Panc1 (cell line): ENCODE measurements at regions not wholly inside any gene's neighbourhood (a gene's known extent, or its start where the extent isn't known, plus 50 kb on each side); places are given as distances from the start of the nearest gene placed in this dataset.

Source experiments
- ATAC-seq: fragments of 200-7000 bp; cut with Tn5 transposase; 2 replicates; pipeline ENCODE4 v1.9.1; 2020; ENCODE audit warnings: mild to moderate bottlenecking, moderate library complexity
- BruUV-seq: library from RNA; stranded (reverse); fragments of 400-500 nt; replicated peaks from 2 replicates; lab custom pipeline; 2021; lab: Mats Ljungman, UMichigan
- CTCF ChIA-PET: fragments of 300-600 bp; sonication (Branson Sonifier 250); formaldehyde crosslinking; loops from one replicate; lab custom pipeline; 2022; ENCODE audit warnings: antibody characterized with exemption; lab: Charles Lee
- POLR2A ChIA-PET: fragments of 300-600 bp; sonication (Branson Sonifier 250); formaldehyde crosslinking; loops from one replicate; lab custom pipeline; 2022; ENCODE audit warnings: antibody characterized with exemption; lab: Charles Lee
- DNase-seq: peaks from one replicate; pipeline ENCODE4 v3.0.0-alpha.2; 2010; ENCODE audit warnings: low read depth, low spot score
- H3K27ac ChIP-seq: 2 replicates; pipeline ENCODE4 v1.5.1; 2011; ENCODE audit warnings: mild to moderate bottlenecking, low read length, inconsistent platforms
- H3K27me3 ChIP-seq: fragments of 200-500 bp; sonication (Bioruptor generic); 2 replicates; pipeline ENCODE4 v1.6.0; 2014; ENCODE audit warnings: low read length, inconsistent platforms; ENCODE audit not compliant: control insufficient read depth, insufficient read depth
- H3K36me3 ChIP-seq: fragments of 200-500 bp; sonication (Bioruptor generic); 2 replicates; pipeline ENCODE4 v1.5.1; 2014; ENCODE audit warnings: inconsistent platforms, mild to moderate bottlenecking, low read length, moderate library complexity; ENCODE audit not compliant: control insufficient read depth, insufficient read depth
- H3K4me1 ChIP-seq: 2 replicates; pipeline ENCODE4 v1.5.1; 2011; ENCODE audit warnings: inconsistent platforms, mild to moderate bottlenecking, low read length, moderate library complexity; ENCODE audit not compliant: control insufficient read depth, insufficient read depth
- H3K4me3 ChIP-seq, 2 experiments: 2 replicates each; pipeline ENCODE4 v1.5.1; 2011 to 2012; ENCODE audit warnings: low read depth in 2 of 2, low read length in 2 of 2, mild to moderate bottlenecking in 2 of 2, inconsistent platforms in 1 of 2, moderate library complexity in 1 of 2
- H3K9me3 ChIP-seq: fragments of 200-500 bp; sonication (Bioruptor generic); 2 replicates; pipeline ENCODE4 v1.5.1; 2014; ENCODE audit warnings: low read depth, mild to moderate bottlenecking, inconsistent platforms, low read length, moderate library complexity; ENCODE audit not compliant: control insufficient read depth, insufficient read depth
- CTCF ChIP-seq: fragments of 450-650 bp; IDR thresholded peaks from 2 replicates; pipeline ENCODE4 v1.5.1; 2017; ENCODE audit warnings: mild to moderate bottlenecking
- POLR2AphosphoS5 ChIP-seq: IDR thresholded peaks from 2 replicates; pipeline ENCODE4 v1.6.1; 2012; ENCODE audit warnings: mild to moderate bottlenecking, low read depth, low read length, moderate library complexity
- REST ChIP-seq, 2 experiments: IDR thresholded peaks; 2 replicates each; pipeline ENCODE4 v1.6.1; 2011 to 2012; ENCODE audit warnings: low read depth in 2 of 2, control low read depth in 1 of 2, low read length in 1 of 2, mild to moderate bottlenecking in 1 of 2, moderate library complexity in 1 of 2; ENCODE audit not compliant: insufficient read depth in 1 of 2
- SIN3A ChIP-seq: IDR thresholded peaks from 2 replicates; pipeline ENCODE4 v1.6.1; 2012; ENCODE audit warnings: low read depth, mild to moderate bottlenecking, low read length, moderate library complexity, borderline replicate concordance; ENCODE audit not compliant: insufficient read depth
- TCF7L2 ChIP-seq: IDR thresholded peaks from 2 replicates; pipeline ENCODE4 v1.6.1; 2011; ENCODE audit warnings: mild to moderate bottlenecking, low read depth, low read length, inconsistent platforms
- in situ Hi-C: cut with HindIII; loops from 2 replicates; pipeline ENCODE4 v1.10.0; 2016; ENCODE audit warnings: low sequenced_read_pairs, low pct_unique_long_range_greater_than_20kb
- intact Hi-C: fragments of 100-400 bp; cut with micrococcal nuclease; formaldehyde crosslinking; loops from one replicate; pipeline ENCODE4 v1.10.0; 2022; ENCODE audit not compliant: unreplicated experiment

- BruUV-seq, result no TSS peak
- Histone ChIP-seq H3K4me1 (no peaks in the 10 kb centered on the region), H3K27ac (no peak overlapping the region), H3K27me3 (no peaks in the 10 kb centered on the region), H3K36me3 (no peaks in the 10 kb centered on the region), H3K9me3 (no peaks in the 10 kb centered on the region), H3K4me3 (no peak overlapping the region)
- ChIA-PET CTCF (no interaction called here), POLR2A (no interaction called here)
- ATAC-seq, result no peak
- DNase-seq, result no peak
- in situ Hi-C loops, result no loop called here
- TF ChIP-seq SIN3A (no peak), POLR2AphosphoS5 (no peak), CTCF (no peak), TCF7L2 (no peak), REST (IDR thresholded peaks at IDR 0.05; ENCODE audit: insufficient read depth in 1 of 2, low read depth in 2 of 2, low read length in 1 of 2) (no peak)
- intact Hi-C loops, result no loop called here
Observed at GRCh38 chr7:69180662-69181061, 417.6 kb upstream of the AUTS2 start.

GRCh38 chr7:69182596-69183467, 415.4 kb upstream of the AUTS2 start:
- Histone ChIP-seq H3K4me3 (no peak overlapping the region), H3K27ac (no peak overlapping the region), H3K4me1 (no peaks in the 10 kb centered on the region), H3K27me3 (no peaks in the 10 kb centered on the region), H3K36me3 (no peaks in the 10 kb centered on the region), H3K9me3 (no peaks in the 10 kb centered on the region)
- ATAC-seq (no peak), DNase-seq (no peak)
- no TSS peak for BruUV-seq
- TF ChIP-seq REST (IDR thresholded peaks at IDR 0.05; ENCODE audit: insufficient read depth in 1 of 2, low read depth in 2 of 2, low read length in 1 of 2) (no peak), TCF7L2 (no peak)
- ChIA-PET CTCF (no interaction called here), POLR2A (no interaction called here)
- intact Hi-C loops, result no loop called here
- in situ Hi-C loops, result no loop called here
